ENCODE measurements at regions not wholly inside any gene's neighbourhood (a gene's known extent, or its start where the extent isn't known, plus 50 kb on each side); places are given as distances from the start of the nearest gene placed in this dataset.
"Not testable (repeated sequence)": the region's sequence is repeated elsewhere in the genome, so short reads cannot be mapped to it uniquely, and the experiment has no call there.

DNA sequence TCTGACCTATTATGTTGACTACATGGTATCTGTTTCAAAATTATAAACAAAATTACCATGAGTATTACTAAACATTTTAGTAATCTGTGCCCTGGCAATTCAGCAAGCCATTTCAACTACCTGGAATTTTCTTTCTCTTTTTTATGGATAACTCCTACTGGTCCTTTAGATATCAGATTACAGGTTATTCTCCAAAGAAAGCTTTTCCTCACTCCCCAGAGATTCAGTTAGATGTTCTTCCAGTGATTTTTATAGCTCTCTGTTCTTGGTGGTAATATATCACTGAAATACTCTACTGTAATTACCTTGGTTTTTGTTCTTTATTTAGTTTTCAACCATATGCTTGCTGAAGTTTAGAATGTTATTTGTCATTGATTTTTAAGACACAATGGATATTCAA is 930.2 kb upstream of the FOXG1 start:
- no peak for DNase-seq

GRCh38 chr14:27845241-27845850 is 921.2 kb upstream of the FOXG1 start:
- DNase-seq = no peak

DNA sequence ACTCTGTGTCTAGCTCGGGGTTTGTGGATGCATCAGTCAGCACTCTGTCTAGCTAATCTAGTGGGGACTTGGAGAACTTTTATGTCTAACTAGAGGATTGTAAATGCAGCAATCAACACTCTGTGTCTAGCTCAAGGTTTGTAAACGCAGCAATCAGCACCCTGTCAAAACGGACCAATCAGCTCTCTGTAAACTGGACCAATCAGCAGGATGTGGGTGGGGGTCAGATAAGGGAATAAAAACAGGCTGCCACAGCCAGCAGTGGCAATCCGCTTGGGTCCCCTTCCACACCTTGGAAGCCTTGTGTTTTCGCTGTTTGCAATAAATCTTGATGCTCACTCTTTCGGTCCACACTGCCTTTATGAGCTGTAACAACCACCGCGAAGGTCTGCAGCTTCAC is 920.7 kb upstream of the FOXG1 start:
- no peak for DNase-seq

GRCh38 chr14:27847480-27847879 is 919.1 kb upstream of the FOXG1 start:
- DNase-seq = not testable (repeated sequence)

- not testable (repeated sequence) for DNase-seq
Measured at GRCh38 chr14:27849193-27849592, 917.4 kb upstream of the FOXG1 start.

- DNase-seq = no peak
Measured at GRCh38 chr14:27862684-27863083, 903.9 kb upstream of the FOXG1 start.

DNA sequence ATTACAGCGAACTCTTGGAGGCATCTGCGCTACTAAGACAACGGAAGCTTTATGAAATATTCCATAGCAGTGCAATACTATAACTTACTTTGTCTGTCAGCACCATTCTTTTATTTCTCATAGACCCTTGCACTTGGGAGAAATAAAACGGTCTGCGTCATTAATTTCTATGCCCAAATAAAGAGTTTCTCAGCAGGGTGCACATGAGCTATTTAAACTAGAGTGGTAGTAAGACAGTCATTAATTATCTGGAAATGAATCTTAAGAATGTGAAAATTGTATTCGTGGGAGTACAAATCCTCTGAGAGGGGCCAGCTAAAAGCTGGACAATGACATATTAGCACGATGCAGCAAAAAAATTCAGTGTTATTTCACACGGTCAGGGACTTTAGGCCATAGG is 903.4 kb upstream of the FOXG1 start:
- DNase-seq = no peak

DNA sequence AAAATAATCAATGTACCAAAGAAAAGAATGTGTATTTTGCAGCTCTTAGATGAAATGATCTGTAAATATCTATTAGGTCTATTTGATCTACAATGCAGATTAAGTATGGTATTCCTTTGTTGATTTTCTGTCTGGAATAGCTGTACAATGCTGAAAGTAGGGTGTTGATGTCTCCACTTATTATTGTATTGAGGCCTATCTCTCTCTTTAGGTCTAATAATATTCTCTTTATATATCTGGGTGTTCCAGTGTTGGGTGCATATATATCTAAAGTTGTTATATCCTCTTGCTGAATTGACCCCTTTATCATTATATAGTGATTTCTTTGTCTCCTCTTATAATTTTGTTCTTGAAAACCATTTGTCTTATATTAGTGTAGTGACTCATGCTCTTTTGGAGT is 885.5 kb upstream of the FOXG1 start:
- no peak for DNase-seq

- no peak for DNase-seq
Measured at GRCh38 chr14:27881646-27882045, 884.9 kb upstream of the FOXG1 start.

DNA sequence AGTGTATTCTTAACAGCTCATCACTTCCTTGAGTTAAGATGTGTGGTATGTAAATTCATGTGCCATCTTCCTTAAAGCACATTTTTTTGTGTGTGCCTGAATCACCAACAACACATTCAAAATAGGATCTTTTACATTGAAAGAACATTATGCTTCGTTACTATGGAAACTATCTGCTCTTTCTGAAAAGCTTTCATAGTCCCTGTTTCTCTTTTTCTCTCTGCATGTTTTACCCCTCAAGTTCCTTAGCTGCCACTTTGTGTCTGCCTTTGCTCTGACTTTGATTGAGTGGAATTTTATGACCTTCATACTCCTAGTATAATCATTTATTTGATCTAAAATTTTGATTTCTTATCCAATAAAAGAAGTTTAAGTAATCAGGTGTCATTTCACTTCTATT is 880.3 kb upstream of the FOXG1 start:
- no peak for DNase-seq

DNA sequence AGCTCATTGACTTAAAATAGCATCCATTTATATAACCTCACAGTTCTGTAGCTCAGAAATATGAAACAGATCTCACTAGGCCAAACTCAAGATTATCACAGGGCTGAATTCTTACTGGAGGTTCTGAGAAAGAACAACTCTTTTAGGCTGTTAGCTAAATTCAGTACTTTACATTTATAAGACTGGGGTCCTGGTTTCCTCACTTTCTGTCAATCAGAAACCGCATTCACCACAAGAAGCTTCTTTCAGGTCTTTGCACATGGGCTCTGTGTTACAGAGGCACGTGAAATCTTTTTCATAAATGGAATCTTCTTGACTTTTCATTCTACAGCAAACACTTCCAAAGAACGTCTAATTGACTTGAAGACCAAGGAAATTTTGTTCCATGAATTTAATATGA is 876.3 kb upstream of the FOXG1 start:
- DNase-seq = no peak

- DNase-seq = not testable (repeated sequence)
Measured at GRCh38 chr14:27908484-27908883, 858.1 kb upstream of the FOXG1 start.

DNA sequence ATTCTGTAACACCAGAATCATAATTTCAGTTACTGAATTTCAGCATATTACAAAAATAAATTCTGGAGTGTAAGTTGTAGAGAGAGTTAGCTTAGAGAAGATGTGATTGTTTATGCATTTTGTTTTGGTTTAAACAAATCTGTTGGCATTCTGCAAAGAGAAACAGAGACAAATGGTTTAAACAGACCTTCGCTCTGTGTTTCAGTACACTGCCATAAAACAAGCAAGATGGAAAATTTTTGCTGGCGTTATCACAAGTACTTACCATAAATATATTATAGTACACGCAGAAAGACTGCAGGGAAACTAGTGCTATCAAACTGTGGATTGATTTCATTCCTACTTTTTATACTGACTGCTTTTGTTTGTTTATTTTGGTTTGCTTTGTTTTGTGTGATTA is 850.3 kb upstream of the FOXG1 start:
- DNase-seq = no peak

- DNase-seq = no peak
Measured at GRCh38 chr14:27917896-27918295, 848.7 kb upstream of the FOXG1 start.

DNA sequence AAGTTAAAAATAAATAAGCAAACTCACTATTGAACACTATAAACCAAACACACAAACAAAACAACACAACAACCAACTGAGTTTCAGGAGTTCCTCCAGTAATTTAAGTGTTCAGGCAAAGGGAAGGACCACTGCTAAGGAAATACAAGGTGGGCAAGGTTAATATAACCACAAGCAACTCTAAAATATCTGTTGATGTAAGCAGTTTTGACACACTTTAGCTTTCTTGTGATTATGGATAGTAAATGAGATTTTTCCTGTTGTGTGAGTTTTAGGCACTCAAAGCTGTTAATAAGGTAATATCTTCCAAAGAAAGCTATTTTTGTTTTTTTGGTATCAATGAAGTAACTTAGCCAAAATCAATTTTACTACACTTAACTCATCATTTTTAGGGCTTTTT is 839.1 kb upstream of the FOXG1 start:
- no peak for DNase-seq

DNA sequence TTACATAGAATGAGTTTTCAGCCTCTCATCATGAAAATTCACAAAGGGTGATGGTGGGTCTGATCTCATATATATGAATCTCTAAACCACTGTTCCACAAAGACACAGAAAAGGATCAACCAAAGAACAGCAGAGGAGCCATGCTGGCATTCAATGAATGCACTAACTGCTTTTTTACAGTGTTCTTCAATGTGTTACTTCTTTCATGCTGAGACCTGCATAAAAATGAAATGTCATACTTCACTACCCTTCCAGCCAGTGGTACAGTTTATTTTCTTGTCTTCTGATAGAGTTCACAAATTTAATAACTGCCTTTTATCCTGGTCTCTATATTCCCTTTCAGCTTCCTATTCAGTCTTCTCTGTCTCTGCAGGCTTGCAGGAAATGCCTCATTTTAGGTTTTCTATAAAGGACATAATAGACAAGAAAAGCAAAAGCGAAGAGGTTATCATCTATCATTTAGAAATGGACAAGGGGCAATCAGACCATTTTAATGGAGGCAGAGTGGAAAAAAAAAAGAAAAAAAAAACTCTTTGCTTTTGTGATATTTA is 836.7 kb upstream of the FOXG1 start:
- DNase-seq = no peak

GRCh38 chr14:27938392-27938791 is 828.2 kb upstream of the FOXG1 start:
- DNase-seq = no peak

- DNase-seq = no peak
Measured at GRCh38 chr14:27945512-27945911, 821.1 kb upstream of the FOXG1 start.

- DNase-seq = no peak
Measured at GRCh38 chr14:27958757-27959156, 807.8 kb upstream of the FOXG1 start.

GRCh38 chr14:27995691-27996090 is 770.9 kb upstream of the FOXG1 start:
- DNase-seq = no peak

- no peak for DNase-seq
Measured at GRCh38 chr14:28001002-28001401, 765.6 kb upstream of the FOXG1 start.

DNA sequence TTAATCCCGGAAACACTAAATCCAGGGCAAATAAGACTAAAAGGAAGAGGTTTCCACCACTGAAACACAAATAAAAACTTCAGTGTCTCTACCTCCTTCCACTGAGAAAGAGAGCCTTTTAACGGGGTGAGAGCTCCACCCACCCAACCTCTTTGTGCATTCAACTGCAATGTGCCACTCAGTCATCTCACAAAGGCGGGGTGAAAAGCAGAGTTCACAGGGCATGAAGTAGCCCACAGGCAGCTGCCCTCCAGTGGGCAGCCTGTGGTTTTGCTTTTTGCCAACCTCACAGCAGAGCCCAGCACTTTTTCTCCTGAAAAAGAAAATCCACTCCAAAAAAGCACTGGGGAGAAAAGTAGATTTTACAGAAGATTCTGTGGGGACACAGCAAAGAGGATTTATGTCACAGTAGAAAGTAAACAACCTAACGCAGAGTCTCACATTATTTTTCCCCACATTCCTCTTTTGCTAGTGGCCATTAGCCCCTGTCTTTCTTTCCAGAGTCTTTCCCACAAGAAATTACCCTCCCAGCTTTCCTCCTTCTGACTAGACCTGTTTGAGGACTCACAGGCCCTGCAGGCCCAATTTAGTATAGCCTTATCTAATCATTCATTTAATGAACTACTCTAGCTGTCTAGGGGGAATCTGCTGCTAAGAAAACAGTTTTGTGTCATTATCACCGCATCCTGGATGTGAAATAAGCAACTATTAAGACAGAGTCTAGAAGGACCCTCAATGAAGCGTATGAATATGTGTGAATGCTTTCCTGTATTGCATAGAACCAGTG is 753.8 kb upstream of the FOXG1 start:
- DNase-seq = no peak

DNA sequence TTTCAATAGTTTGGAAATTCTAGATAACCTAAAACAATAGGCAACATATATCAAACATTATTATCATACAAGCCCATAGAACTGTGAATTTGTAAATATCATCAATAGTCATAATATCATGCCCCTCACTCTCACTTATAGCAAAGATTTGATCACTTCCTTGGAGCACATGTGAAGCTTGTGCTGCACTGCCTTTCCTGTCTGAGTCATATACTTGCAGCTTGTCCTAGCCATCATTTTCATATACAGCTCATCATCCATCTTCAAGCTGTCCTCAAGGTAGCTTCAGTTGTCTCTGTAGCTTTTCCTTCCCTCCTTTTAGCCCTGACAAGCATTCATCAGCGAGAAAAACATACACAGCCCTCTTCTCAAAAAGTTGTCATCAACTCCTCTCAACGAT is 746.5 kb upstream of the FOXG1 start:
- no peak for DNase-seq

DNA sequence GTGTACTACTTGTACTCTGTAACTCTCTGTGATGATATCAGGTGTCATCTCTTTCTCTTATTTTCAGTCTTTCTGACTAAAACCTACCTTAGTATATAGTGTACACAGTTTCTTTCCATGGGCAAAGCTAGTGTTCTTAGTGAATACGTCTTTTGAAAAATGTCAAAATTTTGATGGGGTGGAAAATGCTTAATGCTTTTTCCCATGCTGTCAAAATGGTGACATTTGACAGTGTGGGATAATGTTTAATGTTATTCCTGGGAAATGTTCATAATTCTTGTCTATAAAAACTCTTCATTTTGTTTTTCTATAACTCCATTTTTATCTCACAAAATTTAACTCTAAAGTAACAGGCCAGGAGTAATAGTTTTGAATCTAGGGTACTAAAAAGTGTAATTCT is 742.7 kb upstream of the FOXG1 start:
- no peak for DNase-seq

DNA sequence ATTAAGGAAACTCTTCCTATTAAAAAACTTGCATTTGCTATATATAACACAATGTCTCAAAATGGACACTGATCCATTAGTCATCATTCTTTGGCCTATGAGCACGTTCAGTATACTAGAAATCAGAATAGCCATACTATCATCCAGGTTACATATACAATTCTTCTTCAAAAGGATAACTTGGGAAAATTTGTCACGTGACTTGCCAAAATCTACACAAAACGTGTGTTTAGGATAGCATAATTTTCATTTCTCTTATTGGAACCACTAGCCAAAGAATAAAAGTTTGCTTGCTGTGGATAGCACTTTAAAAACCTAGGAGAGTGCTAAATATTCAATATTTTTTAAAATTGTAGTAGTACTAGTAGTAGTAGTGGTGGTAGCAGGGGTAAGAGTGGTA is 714.3 kb upstream of the FOXG1 start:
- DNase-seq = no peak
